IPS-18c (cell line): ENCODE measurements at regions not wholly inside any gene's neighbourhood (a gene's known extent, or its start where the extent isn't known, plus 50 kb on each side); places are given as distances from the start of the nearest gene placed in this dataset.

Source experiments
- H3K4me3 ChIP-seq: 2 replicates; pipeline ENCODE4 v1.7.0; 2013; ENCODE audit warnings: low read depth, mild to moderate bottlenecking, low read length, moderate library complexity; ENCODE audit not compliant: insufficient read depth
- H3K9me3 ChIP-seq: one replicate; pipeline ENCODE4 v1.6.1; 2013; ENCODE audit warnings: mild to moderate bottlenecking, low read length, moderate library complexity; ENCODE audit not compliant: control insufficient read depth, insufficient read depth

DNA sequence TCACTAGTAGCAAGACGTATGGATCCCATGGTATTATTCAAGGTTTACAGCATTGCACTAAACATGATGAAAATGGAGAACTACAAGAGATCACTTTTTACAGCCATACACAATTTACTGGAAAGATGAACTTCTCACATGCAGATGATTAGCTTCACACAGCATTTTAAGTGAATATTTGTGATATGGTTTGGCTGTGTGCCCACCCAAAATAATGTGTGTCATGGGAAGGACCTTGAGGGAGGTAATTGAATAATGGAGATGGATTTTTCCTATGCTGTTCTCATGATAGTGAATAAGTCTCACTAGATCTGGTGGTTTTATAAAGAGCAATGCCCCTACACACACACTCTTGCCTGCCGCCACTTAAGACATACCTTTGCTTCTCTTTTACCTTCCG, 662.0 kb upstream of the CCDC54 start:
- Histone ChIP-seq H3K4me3 (no peak overlapping the region), H3K9me3 (no peaks in the 10 kb centered on the region)

DNA sequence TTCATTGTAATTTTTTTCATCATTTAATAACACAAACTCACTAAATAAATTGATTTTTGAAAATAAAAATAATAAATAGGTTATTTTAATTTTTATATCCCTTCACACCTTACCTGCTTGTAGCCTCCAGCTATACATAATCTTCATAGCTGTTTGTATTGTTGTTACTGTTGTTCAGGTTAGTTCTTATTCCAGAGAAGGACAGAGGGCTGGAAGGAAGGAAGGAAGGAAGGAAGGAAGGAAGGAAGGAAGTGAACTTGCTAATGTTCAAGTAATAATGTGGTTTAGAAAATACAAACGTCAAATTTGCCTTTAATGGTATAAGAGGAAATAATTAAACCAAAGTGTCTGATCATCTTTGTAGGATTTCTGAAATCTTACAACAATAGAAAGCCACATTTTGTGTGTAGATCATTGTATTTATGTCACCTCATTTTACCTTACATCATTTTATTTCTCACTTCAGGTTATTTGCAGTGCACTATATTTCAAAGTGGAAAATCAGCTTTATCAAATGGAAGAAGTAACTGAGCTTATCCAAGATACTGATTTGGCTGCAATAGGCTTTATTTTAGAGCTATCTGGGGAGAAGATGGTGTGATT, 660.0 kb upstream of the CCDC54 start:
- H3K9me3 ChIP-seq = no peaks in the 10 kb centered on the region
- no peak overlapping the region for H3K4me3 ChIP-seq

DNA sequence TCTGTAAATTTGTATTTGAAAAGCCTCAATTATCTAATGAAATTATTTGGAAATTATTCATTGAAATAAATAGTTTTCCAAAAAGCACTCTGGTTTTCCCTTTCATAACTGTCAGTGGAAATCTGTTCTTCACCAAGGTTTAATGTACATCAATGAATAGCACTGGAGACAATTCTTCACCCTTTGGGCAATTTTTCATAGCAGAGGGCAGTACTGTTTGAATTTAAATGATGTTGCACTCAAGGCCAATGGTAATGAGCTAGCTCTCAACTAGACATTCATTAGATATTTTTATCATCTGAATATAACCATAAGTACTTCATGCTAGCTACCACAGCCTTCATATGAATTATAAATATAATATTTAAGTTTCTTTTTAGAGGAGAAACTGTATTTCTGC, 658.2 kb upstream of the CCDC54 start:
- H3K9me3 ChIP-seq = no peaks in the 10 kb centered on the region
- H3K4me3 ChIP-seq = no peak overlapping the region

DNA sequence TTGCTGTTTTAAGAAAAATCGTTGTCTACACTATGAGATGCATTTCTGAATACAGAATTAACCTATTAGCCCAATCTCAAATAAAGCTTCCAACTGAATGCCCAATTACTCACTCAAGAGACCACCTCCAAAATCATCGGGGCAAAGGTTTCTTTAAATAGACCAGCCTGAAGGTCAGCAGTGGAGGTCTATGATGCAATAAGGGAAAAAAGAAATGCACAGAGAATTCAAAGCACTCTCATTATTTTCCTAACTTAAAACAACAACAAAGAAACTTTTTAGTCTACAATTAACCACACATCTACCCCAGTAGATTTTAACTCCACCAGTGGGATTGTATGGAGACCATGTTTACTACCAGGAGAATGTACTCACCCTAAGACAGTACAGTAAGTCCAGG, 657.7 kb upstream of the CCDC54 start:
- Histone ChIP-seq H3K4me3 (no peak overlapping the region), H3K9me3 (no peaks in the 10 kb centered on the region)

DNA sequence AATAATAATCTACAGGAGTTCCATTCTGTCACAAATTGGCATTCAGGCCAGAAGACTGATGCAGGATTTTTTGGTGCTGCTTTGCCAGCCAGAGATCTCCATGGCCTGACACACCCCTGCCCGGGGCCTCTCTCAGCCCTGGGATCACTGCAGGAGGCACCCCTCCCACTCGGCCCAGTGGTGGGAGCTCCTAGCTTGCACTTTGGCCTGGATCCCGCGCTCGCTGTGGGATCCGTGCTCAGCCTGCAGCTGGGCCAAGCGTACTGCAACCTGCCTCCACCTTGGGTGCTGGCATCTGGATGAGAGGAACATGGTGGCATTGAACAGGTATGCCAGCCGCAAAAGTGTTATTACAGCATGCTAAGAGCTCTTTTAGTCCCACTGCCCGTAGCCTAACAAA, 656.7 kb upstream of the CCDC54 start:
- no peak overlapping the region for H3K4me3 ChIP-seq
- H3K9me3 ChIP-seq = no peaks in the 10 kb centered on the region

DNA sequence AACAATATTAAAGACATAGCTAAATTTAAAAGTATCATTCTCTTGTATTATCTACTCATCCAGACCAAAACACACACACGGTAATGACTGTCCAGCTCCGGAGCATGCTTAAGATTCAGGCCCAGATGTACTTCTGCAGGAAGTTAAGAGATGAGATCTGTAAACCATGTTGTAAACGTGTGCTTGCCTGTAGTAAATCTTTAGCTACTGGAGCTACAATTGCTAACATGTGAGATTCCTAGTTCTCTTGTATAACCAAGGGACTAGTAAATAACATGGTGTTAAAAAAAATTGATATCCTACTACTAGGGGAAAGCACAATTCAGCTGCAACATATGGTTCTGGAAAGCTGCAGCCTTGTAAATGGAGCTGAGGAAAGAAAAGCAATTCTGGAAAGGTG, 651.7 kb upstream of the CCDC54 start:
- no peak overlapping the region for H3K4me3 ChIP-seq
- H3K9me3 ChIP-seq = no peaks in the 10 kb centered on the region

DNA sequence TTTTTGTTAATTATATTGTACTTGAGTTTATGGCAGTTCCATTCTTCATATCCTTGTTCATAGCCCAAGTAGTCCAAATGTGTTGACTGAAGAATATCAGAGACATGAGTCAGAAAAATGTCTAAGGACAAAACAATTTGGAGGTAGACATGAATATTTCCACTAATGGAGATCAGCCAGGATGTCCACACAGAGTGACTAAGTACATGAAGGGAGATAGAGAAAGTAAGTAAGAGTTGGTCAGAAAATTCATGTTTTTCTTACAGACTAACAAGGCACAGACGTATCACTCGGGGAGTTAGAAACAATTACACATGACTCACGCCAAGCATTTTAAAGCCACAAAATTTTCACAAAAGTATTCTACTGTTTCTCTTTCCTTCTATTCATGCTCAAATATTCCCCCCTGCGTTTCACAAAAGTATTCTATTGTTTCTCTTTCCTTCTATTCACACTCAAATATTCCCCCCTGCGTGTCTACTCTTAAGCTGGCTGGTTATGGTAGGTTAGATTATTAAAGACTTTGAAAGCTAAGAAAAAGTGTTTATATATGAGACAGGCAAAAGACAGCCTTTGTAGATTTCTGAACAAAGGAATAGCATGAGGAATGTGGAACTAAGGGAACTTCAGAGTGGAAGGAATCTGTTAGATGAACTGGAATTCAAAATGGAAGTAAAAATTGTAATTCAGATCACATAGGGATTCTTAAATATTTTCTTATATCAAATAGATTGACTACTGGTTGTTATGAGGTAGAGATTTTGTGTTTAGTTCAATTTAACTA, 648.7 kb upstream of the CCDC54 start:
- no peak overlapping the region for H3K4me3 ChIP-seq

DNA sequence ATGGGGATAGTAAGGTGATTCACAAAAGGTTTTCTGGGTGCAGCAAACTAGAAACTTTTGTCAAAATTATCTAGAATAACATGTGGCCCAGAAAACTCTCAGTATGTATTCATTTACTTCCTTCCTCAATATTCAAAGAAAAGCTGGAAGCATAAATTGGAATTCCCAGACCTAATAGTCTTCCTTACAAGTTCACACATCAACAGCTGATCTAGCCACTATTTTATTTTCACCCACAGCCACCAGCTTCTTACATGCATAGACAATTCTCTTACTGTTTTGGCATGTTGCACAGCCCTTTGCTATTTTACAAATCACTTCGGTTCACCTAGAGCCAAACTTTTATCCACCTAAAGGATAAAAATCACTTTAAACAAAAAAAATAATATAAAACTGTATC, 647.8 kb upstream of the CCDC54 start:
- no peaks in the 10 kb centered on the region for H3K9me3 ChIP-seq
- H3K4me3 ChIP-seq = no peak overlapping the region

More for the DNA sequence above, 648.7 kb upstream of the CCDC54 start:
- H3K9me3 ChIP-seq = no peaks in the 10 kb centered on the region

DNA sequence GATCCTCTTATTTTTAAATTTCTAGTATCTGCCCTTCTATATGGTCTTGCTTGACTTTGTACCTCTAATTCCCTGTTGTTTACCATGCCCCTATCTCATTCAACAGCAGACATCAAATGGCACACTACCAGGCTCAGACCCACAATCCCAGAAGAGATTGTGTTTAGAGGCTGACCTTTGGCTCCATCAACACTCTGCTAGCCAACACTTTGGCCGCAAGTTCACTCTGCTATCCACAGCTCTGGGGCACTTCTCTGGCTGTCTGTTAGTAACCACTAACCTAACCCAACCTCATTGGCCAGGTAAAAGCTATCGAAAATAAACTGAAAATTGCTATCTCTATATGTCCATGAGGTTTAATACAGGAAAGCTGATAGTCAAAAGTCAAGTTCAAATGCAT, 646.0 kb upstream of the CCDC54 start:
- Histone ChIP-seq H3K9me3 (no peaks in the 10 kb centered on the region), H3K4me3 (no peak overlapping the region)

DNA sequence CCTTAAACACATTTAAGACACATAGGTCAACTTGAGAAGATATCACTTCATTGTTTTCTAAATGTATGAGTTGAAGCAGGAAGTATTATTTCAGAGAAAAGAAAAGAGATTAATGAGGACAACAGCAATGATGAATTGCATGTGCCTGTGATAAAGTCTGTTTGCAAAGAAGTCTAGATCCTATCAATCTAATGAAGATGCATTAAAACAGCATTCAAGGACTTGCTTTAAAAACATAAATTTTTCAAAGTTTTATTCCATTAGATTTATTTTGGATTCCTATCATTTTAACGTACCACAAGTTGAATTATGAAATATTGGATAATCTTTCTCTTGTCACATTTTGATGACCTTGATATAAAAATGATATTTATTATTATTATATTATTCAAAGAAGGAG, 642.5 kb upstream of the CCDC54 start:
- H3K9me3 ChIP-seq = peaks cover 3% of the 10 kb centered on the region
- no peak overlapping the region for H3K4me3 ChIP-seq

DNA sequence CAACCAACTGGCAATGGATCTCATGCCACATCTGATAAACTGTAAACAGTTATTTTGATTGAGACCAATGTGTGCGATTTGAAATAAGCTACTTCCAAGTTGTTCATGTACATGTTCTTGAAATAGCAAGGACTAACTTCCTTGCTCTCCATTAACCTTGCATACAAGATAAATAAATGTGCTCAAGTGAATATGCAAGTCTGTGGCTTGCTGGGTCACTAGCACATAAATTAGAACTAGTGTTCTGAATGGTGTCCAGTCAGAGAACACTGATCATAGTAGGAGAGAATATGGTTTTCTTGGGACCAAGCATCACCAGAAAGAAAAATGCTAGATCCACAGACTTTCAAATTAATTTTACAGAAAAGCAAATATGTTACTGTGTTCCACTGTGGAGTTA, 640.0 kb upstream of the CCDC54 start:
- Histone ChIP-seq H3K4me3 (no peak overlapping the region), H3K9me3 (peaks cover 3% of the 10 kb centered on the region)

DNA sequence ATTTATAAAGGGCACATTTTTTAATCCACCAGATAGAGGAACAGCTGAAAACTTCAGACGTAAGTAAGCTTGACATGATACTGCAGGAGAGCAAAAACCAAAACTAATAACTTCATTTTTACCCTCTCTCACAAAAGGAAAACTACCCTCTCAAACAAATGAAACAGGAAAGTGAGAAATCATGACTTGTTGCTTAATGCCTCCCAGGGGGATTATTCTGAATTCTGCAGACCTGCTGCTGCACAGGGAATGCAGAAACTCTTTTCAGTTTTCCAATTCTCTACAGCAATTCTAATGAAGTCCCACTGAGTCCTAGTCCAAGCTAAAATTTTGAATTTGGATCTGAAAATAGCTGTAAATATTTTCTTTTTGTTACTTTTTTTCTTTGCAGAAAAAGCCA, 637.1 kb upstream of the CCDC54 start:
- no peak overlapping the region for H3K4me3 ChIP-seq
- peaks cover 3% of the 10 kb centered on the region for H3K9me3 ChIP-seq

DNA sequence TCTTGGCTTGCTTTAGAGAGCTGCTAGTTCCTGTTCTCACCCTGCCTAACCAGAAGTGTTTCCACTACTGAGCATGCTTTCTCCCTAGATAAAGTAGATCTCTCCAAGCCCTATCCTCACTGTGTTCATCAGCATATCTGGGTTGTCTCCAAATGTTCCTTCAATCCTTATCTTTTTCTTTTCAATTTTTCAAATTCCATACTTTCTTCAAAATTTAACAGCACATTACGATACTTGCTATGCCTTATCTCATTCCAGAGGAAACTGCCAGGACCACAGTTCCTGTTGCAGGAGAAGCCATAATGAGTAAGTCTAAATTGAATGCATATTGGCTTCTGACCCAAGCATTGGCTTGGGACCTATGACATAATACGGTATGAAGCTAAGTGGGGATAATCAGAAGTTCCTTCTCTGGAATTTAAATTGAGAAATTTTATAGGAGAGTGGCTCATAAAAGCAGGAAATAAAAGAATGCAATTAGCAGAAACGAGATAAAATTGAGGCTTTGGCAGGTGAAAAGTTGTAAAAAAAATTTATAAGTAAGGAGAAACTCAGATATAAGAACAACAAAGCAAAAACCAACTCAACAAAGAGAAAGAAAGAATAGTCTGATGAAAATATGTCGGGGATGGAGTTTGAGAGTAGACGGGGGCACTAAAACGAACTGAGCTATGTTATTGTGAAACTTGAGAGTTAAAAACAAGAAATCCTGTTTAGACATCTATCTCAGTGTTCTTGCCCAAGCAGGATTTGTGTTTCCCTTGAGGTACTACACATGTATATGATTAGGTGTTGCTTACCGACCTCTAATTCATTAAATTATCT, 631.7 kb upstream of the CCDC54 start:
- no peak overlapping the region for H3K4me3 ChIP-seq
- H3K9me3 ChIP-seq = no peaks in the 10 kb centered on the region

DNA sequence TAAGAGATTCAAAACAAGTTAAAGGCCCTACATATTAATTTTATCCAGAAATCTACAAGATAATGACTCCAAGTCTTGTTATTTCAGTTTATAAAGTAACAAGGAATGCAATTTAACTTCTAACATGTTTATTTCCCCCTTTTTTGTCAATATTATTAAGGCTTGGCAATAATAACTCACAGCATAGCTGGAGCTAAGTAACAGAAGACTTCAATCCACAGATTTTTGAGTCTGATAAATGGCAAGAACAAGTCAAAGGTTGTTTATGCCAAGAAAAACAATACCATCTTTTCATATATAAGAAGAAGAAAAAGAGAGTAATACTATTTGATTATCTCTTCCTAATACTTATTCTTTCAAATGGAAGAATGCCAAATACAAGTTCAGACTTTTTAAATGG, 631.0 kb upstream of the CCDC54 start:
- H3K9me3 ChIP-seq = no peaks in the 10 kb centered on the region
- H3K4me3 ChIP-seq = no peak overlapping the region

DNA sequence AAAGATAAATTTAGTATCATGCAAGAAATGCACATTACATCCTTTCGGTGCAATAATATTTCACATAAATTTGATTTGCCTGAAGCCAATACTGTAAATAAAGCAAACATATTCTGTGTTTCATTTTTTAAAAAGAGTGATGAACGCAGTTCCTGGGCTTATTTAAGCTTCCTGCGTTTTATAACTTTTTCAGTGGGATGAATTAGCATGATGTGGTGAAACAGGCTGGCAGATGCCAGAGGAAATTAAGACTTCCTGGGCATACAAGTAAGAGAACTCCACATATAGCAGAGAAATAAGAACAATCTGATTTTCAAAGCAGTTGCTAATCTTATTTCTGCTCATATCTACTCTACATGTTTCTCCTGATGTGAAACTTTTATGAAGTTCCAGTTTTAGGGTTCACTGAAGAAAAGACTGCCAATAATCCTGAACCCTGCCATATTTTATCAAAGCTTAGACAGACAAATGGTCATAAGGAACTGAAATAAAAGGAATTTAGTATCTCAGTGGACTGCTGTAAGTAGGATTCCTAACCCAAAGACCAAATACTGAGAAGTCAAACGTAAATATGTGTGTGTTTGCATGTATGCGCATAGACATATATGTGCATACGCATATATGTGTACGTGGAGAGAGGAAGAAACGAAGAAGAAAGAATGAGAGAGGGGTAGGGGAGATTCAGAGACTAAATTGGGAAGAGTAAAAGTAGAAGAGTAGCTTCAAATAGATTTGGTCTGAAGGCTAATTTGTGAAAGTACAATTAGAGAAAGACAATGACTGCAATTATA, 628.6 kb upstream of the CCDC54 start:
- H3K4me3 ChIP-seq = no peak overlapping the region
- no peaks in the 10 kb centered on the region for H3K9me3 ChIP-seq

DNA sequence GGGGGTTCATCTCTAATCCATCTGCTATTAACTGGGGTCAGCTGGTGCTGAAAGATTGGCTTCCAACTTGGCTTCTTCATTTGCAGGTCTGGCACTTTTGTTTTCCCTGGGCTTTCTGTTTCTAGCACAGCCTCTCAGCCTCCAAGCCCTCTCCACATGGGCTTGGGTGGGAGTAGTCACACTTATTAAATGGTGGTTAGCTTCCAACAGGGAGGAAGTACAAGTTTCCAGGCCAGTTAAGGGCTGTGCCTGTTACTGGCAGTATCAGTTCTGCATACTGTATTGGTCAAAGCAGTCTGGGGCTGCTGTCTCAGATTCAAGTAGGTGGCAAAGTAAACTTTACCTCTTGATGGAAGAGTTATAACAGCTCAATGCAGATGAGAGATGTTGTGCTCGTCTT, 627.1 kb upstream of the CCDC54 start:
- Histone ChIP-seq H3K4me3 (no peak overlapping the region), H3K9me3 (no peaks in the 10 kb centered on the region)

DNA sequence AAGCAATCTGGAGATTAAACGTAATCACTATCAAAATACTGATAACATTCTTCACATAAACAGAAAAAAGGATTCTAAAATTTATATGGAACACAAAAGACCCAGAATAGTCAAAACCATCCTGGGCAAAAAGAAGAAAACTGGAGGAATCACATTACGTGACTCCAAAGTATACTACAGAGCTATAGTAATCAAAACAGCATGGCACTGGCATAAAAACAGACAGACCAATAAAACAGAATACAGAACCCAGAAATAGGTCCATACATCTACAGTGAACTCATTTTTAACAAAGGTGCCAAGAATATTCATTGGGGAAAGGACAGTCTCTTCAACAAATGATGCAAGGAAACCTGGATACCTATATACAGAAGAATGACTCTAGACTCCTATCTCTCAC, 621.9 kb upstream of the CCDC54 start:
- Histone ChIP-seq H3K9me3 (no peaks in the 10 kb centered on the region), H3K4me3 (no peak overlapping the region)
